Activated CD4-positive, CD25-positive, alpha-beta regulatory T cell (primary cell): ENCODE measurements at regions not wholly inside any gene's neighbourhood (a gene's known extent, or its start where the extent isn't known, plus 50 kb on each side); places are given as distances from the start of the nearest gene placed in this dataset.
"Not testable (repeated sequence)": the region's sequence is repeated elsewhere in the genome, so short reads cannot be mapped to it uniquely, and the experiment has no call there.

Source experiments
- DNase-seq, 4 experiments: peaks; one replicate each; lab custom pipeline; 2025; lab: John Stamatoyannopoulos, UW

DNA sequence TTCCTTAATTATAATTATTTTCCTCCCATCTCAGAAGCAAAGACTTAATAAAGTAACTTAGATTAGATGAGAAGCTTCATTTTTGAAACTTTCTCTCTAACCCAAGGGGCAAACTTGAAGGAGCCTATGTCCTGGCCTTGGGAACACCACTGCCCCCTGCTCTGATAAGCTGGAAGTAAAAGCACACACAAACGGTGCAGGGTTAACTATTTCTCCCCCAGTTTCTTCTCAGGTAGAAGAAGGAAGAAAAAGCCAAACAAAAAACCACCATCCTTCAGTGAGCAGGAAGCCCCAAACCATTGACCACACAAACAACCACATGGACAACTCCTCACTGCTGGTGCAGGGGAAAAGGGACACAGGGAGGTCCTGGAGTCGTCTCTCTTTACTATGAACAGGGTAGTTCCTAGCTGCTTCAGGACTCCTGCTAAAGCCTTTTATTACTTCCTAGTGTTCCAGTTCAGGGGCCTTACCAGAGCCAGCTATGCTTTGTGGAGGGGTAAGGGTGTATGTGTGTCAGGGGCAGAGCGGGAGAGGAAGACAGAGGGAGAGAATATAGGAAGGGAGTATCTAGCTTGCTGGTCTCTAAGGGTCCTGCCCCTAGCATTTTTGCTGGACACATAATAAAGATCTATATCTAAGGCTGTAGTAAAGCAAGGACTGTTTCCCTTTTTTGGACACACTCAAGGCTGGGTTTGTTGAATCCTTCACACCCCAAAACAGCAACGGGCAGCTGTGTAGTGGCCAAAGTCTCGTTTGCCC is 94.0 kb upstream of the UMPS start:
- DNase-seq = no peak

DNA sequence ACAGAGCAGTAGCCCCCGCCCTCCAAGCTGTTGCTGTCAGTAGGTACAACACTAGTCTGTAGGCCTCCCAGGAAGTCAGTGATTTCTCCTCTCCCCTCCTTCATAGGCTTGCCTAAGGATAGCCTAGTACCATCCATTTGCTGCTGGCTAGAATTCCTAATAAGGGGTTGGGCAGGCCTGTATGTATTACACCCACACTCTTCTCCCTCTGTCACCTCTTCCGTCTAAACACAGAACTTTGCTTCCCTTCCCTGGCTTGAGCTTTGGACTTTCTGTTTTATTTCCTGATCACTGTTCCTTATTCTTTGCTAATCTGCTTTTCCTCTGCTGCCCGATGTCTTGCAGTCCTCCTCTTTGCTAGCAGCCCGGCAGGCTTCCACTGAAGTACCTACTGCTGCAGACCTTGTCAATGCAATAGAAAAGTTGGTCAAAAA is 93.4 kb upstream of the UMPS start:
- no peak for DNase-seq

- no peak for DNase-seq
Observed at GRCh38 chr3:124639406-124640237, 90.6 kb upstream of the UMPS start.

DNA sequence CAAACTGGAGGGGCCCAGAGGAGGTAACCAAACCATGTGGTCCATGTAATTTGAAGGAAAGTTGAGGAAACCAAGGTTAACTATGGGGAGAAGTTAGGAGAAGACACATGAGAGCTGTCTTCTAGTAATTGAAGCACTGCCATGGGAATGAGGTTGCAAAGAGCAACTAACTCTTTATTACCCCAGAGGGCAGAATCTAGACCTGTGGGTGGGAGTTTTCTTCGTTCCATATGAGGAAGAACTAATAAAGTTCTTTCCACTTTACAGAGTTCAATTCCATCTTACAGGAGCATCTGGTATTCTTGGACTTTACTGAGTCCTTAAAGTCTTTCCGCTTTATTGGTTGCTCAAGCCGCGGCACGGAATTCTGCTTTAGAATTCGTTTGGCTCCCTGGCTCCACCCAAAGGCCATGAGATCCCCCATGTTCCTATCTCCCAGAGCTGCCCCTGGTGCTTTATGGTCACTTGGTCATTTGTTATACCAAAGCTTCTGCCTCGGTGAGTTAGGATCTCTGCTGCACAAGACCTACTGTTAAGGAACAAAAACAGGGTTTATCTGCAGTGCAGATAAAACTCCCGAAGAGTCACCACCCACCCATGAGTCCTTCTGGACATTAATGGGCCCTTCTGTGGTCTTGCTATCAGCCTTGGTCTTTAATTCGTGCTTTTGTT is 89.5 kb upstream of the UMPS start:
- DNase-seq = no peak

DNA sequence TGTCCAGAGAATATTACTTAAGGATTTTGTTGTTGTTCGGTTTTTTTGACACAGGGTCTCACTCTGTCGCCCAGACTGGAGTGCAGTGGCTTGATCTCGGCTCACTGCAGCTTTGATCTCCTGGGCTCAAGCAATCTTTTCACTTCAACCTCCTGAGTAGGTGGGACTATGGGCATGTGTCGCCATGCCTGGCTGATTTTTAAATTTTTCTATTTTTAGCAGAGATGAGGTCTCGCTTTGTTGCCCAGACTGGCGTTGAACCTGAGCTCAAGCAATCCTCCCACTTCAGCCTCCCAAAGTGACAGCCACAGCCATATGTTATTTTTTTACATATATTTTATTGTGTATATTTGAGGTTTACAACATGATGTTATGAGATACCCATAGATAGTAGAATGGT is 86.8 kb upstream of the UMPS start:
- DNase-seq = no peak

DNA sequence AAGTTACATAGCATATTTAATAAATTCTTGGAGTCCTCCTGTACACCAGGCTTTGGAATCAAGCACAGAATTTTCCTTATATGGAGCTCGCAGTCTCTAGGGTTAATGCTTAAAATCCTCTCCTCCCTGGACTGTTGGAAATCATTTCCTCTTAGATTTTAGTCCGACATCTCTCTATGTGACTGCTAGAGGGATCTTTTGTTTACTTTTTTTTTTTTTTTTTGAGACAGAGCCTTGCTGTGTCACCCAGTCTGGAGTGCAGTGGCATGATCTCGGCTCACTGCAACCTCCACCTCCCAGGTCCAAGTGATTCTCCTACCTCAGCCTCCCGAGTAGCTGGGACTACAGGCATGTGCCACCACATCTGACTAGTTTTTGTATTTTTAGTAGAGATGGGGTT is 84.1 kb upstream of the UMPS start:
- DNase-seq = not testable (repeated sequence)

GRCh38 chr3:124648551-124648950 is 81.7 kb upstream of the UMPS start:
- no peak for DNase-seq

GRCh38 chr3:124650798-124651197 is 79.5 kb upstream of the UMPS start:
- no peak for DNase-seq

GRCh38 chr3:124651416-124651815 is 78.8 kb upstream of the UMPS start:
- not testable (repeated sequence) for DNase-seq

- DNase-seq = no peak
Observed at GRCh38 chr3:124652009-124652408, 78.2 kb upstream of the UMPS start.

DNA sequence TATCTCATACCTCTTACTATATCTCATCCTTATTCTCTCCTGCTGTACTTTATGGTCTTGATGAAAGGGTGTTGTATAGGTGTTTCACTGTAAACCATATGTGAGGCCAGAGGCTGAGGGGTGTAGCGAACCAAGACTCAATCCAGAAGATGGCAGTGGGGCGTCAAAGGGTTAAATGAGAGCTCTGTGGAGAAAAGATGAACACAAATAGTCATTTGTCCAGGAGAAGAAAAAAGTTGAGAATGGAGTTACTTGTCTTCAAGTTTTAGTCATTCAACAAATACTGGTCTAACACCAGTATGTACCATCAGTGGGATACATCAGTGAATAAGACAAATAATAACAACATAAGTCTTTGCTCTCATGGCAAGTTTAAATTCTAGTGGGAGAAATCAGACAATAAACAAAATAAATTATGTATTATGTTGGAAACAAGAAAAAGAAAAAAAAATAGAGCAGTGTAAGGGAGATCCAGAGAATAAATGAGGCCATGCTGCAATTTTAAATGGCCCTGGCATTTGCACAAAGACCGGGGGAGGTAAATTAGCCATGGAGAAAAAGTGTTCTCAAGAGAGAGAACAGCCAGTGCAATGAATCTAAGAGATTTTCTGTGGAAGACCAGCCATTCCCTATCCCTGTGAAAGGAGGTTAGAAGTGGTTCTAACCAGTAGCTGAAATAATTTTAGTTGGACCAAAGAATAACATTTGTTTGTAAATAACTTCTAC is 77.0 kb upstream of the UMPS start:
- no peak for DNase-seq

GRCh38 chr3:124653797-124654469 is 76.3 kb upstream of the UMPS start:
- no peak for DNase-seq

GRCh38 chr3:124654470-124654845 is 75.8 kb upstream of the UMPS start:
- DNase-seq = no peak

GRCh38 chr3:124656531-124656930 is 73.7 kb upstream of the UMPS start:
- no peak for DNase-seq

- no peak for DNase-seq
Observed at GRCh38 chr3:124657138-124657537, 73.1 kb upstream of the UMPS start.

GRCh38 chr3:124658270-124658669 is 72.0 kb upstream of the UMPS start:
- DNase-seq = no peak

DNA sequence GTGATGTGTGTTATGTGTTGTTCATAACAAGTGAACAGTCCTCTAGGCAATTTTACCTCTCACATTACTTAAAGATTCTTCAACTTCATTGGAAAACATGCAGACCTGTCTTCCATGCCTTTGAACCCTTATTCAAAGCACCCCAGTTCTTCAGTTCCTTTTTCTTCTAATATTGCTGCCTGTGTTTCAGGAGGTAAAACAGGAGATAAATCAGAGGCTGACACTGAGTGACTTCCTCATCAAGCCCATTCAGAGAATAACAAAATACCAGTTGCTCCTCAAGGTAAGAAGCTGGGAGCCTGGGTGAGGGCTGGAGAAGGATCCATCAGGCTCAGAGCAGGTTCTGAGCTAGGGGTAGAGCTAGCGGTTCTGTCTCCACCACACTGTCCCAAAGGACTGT is 71.1 kb upstream of the UMPS start:
- DNase-seq = no peak

DNA sequence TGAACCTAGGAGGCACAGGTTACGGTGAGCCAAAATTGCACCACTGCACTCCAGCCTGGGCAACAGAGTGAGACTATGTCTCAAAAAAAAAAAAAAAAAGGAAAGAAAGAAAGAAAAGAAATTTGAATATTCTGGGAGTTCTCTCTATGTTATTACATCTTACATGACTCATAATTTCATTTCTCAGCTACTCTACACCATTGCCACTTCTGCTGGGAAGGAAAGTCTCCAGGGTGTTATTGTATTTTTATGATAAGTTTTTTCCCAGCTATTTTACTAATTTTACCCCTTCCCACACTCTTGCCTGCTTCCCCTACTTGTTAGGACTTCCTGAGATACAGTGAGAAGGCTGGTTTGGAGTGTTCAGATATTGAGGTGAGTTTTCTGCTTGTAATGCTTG is 69.7 kb upstream of the UMPS start:
- DNase-seq = no peak

- no peak for DNase-seq
Observed at GRCh38 chr3:124663690-124664089, 66.6 kb upstream of the UMPS start.

DNA sequence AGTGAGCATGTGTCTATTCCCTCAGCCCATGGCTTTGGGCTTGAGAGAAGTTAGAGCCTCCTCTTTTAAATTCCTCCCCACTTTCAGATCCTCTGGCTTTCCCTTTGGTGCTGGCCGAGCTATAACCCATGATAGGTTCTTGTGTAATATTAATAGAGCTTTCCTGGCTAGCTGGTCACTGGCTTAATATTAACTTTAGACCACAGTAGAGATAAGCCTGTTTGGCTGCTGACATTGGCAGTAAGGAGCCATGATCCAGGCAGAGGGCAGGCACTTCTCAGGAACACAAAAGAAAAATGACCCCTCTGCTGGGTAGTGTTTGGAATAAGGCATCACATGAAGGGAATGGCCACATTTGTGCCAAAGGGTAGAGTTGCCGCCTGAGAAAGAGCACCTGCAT is 65.4 kb upstream of the UMPS start:
- no peak for DNase-seq

- DNase-seq = no peak
Observed at GRCh38 chr3:124666067-124666466, 64.2 kb upstream of the UMPS start.

DNA sequence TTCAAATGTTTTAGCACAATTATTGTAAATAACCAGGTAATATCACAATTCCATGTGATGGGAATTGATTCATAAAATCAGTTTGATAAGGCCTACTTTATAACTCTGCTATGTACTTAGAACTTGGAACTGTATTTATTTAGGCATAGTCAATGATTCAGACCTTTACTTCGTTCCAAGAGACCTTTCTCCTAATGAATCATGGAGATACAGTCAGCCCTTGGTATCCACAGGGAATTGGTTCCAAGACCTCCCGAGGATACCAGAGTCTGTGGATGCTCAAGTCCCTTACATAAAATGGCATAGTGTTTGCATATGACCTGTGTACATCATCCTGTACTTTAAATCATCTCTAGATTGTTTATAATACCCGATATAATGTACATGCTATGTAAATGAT is 60.8 kb upstream of the UMPS start:
- no peak for DNase-seq
